Gastrocnemius medialis (tissue), 4 donors: ENCODE measurements at regions not wholly inside any gene's neighbourhood (a gene's known extent, or its start where the extent isn't known, plus 50 kb on each side); places are given as distances from the start of the nearest gene placed in this dataset.

ENCODE experiments used
- POLR2A ChIP-seq, 2 donors: fragments of 450-650 bp; IDR thresholded peaks; one replicate each; pipeline ENCODE4 v1.6.1; 2017; ENCODE audit warnings: antibody characterized with exemption in 2 of 2, mild to moderate bottlenecking in 2 of 2, moderate library complexity in 2 of 2
- TF ChIP-seq, protein P1 (sequence below), 5 experiments: fragments of 450-650 bp in 3 of 5; fragments of 200-600 bp in 2 of 5; sonication (generic) in 2 of 5; IDR thresholded peaks in 4 of 5; conservative IDR thresholded peaks in 1 of 5; 1 replicate in 4 of 5; 2 replicates in 1 of 5; pipeline ENCODE4 v1.5.1; 2016 to 2019; ENCODE audit warnings: antibody characterized with exemption in 5 of 5, mild to moderate bottlenecking in 3 of 5, moderate library complexity in 3 of 5

DNA sequence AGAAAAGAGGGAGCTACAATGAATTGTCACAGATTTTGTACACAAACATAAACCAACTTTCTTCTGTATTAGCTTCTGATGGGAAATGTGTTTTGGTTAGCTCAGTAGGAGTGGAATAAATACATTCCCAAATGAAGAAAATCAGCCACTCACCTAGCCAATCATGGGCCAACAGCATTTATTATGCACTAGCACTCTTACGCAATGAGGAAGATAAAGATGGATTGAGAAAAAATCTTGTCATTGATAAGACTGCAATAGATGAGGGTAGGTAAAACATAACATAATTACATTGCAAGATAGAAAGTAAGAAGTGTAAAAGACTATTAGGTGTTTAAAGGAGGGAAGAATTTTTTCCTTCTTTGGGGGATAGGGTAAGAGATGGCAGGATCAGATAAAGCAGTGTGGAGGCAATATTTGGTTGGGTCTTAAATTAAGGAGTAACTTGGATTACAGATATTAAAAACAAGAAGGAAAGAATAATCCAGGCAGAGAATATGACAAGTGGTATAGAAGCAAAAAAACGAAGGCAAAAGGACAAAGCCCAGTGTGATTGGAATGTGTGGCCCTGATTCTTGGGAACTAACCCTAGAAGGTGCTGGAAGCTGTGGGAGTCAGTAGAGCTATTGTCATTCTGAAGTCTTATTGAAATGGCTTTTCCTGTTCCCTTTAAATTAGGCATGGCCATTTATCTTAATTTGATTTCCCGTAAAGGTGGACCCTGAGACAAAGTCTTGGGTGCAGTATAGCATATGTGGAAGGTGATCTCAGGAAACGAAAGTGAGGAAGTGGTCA is 208.4 kb upstream of the MEX3C start:
- TF ChIP-seq, protein P1, sequence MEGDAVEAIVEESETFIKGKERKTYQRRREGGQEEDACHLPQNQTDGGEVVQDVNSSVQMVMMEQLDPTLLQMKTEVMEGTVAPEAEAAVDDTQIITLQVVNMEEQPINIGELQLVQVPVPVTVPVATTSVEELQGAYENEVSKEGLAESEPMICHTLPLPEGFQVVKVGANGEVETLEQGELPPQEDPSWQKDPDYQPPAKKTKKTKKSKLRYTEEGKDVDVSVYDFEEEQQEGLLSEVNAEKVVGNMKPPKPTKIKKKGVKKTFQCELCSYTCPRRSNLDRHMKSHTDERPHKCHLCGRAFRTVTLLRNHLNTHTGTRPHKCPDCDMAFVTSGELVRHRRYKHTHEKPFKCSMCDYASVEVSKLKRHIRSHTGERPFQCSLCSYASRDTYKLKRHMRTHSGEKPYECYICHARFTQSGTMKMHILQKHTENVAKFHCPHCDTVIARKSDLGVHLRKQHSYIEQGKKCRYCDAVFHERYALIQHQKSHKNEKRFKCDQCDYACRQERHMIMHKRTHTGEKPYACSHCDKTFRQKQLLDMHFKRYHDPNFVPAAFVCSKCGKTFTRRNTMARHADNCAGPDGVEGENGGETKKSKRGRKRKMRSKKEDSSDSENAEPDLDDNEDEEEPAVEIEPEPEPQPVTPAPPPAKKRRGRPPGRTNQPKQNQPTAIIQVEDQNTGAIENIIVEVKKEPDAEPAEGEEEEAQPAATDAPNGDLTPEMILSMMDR (IDR thresholded peaks at IDR 0.05 in 4 of 5, conservative IDR thresholded peaks at IDR 0.05 in 1 of 5): no peak
- TF ChIP-seq POLR2A (IDR thresholded peaks at IDR 0.05): no peak
